Skeletal muscle tissue (tissue), 3 donors: ENCODE measurements at regions not wholly inside any gene's neighbourhood (a gene's known extent, or its start where the extent isn't known, plus 50 kb on each side); places are given as distances from the start of the nearest gene placed in this dataset.

Source experiments
- H3K27ac ChIP-seq: one replicate; pipeline ENCODE4 v1.7.0; 2013; ENCODE audit warnings: mild to moderate bottlenecking, low read depth, low read length, inconsistent platforms
- H3K27me3 ChIP-seq, 3 donors: one replicate each; pipeline ENCODE4 v1.7.0; 2013; ENCODE audit warnings: low read length in 3 of 3; ENCODE audit not compliant: control insufficient read depth in 3 of 3, insufficient read depth in 3 of 3
- H3K36me3 ChIP-seq, 3 donors: one replicate each; pipeline ENCODE4 v1.7.0; 2013; ENCODE audit warnings: low read length in 3 of 3; ENCODE audit not compliant: control insufficient read depth in 3 of 3, insufficient read depth in 3 of 3
- H3K4me1 ChIP-seq, 3 donors: one replicate each; pipeline ENCODE4 v1.7.0; 2013; ENCODE audit warnings: low read length in 3 of 3, mild to moderate bottlenecking in 3 of 3; ENCODE audit not compliant: control insufficient read depth in 3 of 3, insufficient read depth in 3 of 3
- H3K4me3 ChIP-seq, 3 donors: one replicate each; pipeline ENCODE4 v1.7.0; 2013; ENCODE audit warnings: low read length in 3 of 3
- H3K9ac ChIP-seq, 3 donors: one replicate each; pipeline ENCODE4 v1.7.0; 2013; ENCODE audit warnings: low read length in 3 of 3, mild to moderate bottlenecking in 3 of 3, moderate library complexity in 2 of 3, low read depth in 1 of 3
- H3K9me3 ChIP-seq, 3 donors: one replicate each; pipeline ENCODE4 v1.7.0; 2013; ENCODE audit warnings: low read length in 3 of 3; ENCODE audit not compliant: control insufficient read depth in 3 of 3
- donor health status: Osteomylitis.

GRCh38 chr4:189367832-189368231 is 572.8 kb upstream of the FRG1 start:
- H3K9ac ChIP-seq = no peak overlapping the region
- H3K4me1 ChIP-seq = no peaks in the 10 kb centered on the region
- H3K27me3 ChIP-seq = peaks cover 0 to 5% (median 0%) of the 10 kb centered on the region in 3 donors
- H3K4me3 ChIP-seq = no peak overlapping the region
- no peak overlapping the region for H3K27ac ChIP-seq
- no peaks in the 10 kb centered on the region for H3K36me3 ChIP-seq
- peaks cover 0 to 3% (median 0%) of the 10 kb centered on the region in 3 donors for H3K9me3 ChIP-seq

- peaks cover 0 to 6% (median 0%) of the 10 kb centered on the region in 3 donors for H3K9me3 ChIP-seq
- no peak overlapping the region for H3K9ac ChIP-seq
- peaks cover 0 to 9% (median 3%) of the 10 kb centered on the region in 3 donors for H3K27me3 ChIP-seq
- no peak overlapping the region for H3K27ac ChIP-seq
- no peaks in the 10 kb centered on the region for H3K36me3 ChIP-seq
- no peaks in the 10 kb centered on the region for H3K4me1 ChIP-seq
- H3K4me3 ChIP-seq = no peak overlapping the region
Observed at GRCh38 chr4:189374176-189374575, 566.5 kb upstream of the FRG1 start.

DNA sequence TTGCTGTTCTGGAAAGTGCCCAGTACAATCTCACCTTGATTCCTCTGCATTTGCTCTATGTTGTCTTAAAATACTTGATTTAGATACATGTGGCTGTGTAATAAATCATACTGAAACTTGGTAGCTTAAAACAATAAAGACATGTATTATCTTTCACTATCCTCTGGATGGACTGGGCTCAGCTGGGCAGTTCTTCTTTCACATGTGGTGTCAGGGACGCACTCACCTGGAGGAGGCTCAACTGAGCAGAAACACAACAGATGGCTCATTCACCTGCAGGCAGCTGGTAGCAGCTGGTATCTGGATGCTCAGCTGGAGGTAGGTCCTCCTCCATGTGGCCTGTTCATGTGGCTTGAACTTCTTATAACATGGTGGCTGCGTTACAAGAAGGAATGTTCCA is 563.8 kb upstream of the FRG1 start:
- Histone ChIP-seq H3K9ac (no peak overlapping the region), H3K27me3 (peaks cover 0 to 4% (median 3%) of the 10 kb centered on the region in 3 donors), H3K27ac (no peak overlapping the region), H3K9me3 (peaks cover 0 to 3% (median 0%) of the 10 kb centered on the region in 3 donors), H3K36me3 (no peaks in the 10 kb centered on the region), H3K4me1 (no peaks in the 10 kb centered on the region), H3K4me3 (no peak overlapping the region)

GRCh38 chr4:189377569-189377968 is 563.1 kb upstream of the FRG1 start:
- Histone ChIP-seq H3K9me3 (peaks cover 0 to 3% (median 0%) of the 10 kb centered on the region in 3 donors), H3K9ac (no peak overlapping the region), H3K27me3 (peaks cover 0 to 4% (median 3%) of the 10 kb centered on the region in 3 donors), H3K27ac (no peak overlapping the region), H3K4me3 (no peak overlapping the region), H3K4me1 (no peaks in the 10 kb centered on the region), H3K36me3 (no peaks in the 10 kb centered on the region)

DNA sequence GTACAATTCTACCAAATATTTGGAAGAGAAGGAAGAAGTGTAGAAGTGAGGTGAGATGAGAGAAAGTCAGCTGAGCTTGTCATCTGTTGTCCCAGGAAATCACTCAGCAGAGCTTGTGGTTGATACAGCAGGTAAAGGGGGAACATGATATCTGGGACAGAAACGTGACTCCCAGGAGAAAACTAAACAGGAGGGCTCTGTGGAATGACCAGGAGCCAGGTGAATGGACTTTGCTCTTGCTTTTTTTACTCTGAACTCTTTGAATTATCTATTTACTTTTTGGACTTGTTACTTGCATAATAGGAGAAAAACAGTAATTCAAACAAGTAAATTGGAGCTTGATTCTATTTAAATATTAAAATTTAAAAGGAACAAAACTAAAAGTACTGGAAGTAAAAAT is 555.6 kb upstream of the FRG1 start:
- no peaks in the 10 kb centered on the region for H3K9me3 ChIP-seq
- H3K9ac ChIP-seq = no peak overlapping the region
- H3K27ac ChIP-seq = no peak overlapping the region
- no peaks in the 10 kb centered on the region for H3K27me3 ChIP-seq
- no peak overlapping the region for H3K4me3 ChIP-seq
- H3K36me3 ChIP-seq = no peaks in the 10 kb centered on the region
- no peaks in the 10 kb centered on the region for H3K4me1 ChIP-seq

GRCh38 chr4:189385579-189385978 is 555.1 kb upstream of the FRG1 start:
- Histone ChIP-seq H3K36me3 (no peaks in the 10 kb centered on the region), H3K4me3 (no peak overlapping the region), H3K9ac (no peak overlapping the region), H3K27me3 (no peaks in the 10 kb centered on the region), H3K27ac (no peak overlapping the region), H3K4me1 (no peaks in the 10 kb centered on the region), H3K9me3 (no peaks in the 10 kb centered on the region)

GRCh38 chr4:189396435-189396834 is 544.2 kb upstream of the FRG1 start:
- no peaks in the 10 kb centered on the region for H3K36me3 ChIP-seq
- H3K9me3 ChIP-seq = no peaks in the 10 kb centered on the region
- H3K27me3 ChIP-seq = no peaks in the 10 kb centered on the region
- H3K4me1 ChIP-seq = no peaks in the 10 kb centered on the region
- no peak overlapping the region for H3K4me3 ChIP-seq
- no peak overlapping the region for H3K9ac ChIP-seq
- no peak overlapping the region for H3K27ac ChIP-seq

- no peak overlapping the region for H3K9ac ChIP-seq
Observed at GRCh38 chr4:189404271-189404670, 536.4 kb upstream of the FRG1 start.

GRCh38 chr4:189409158-189409557 is 531.5 kb upstream of the FRG1 start:
- Histone ChIP-seq H3K4me1 (no peaks in the 10 kb centered on the region), H3K27me3 (no peaks in the 10 kb centered on the region), H3K36me3 (no peaks in the 10 kb centered on the region), H3K9me3 (peaks cover 0 to 2% (median 0%) of the 10 kb centered on the region in 3 donors), H3K4me3 (no peak overlapping the region), H3K27ac (no peak overlapping the region), H3K9ac (no peak overlapping the region)

More at GRCh38 chr4:189404271-189404670, 536.4 kb upstream of the FRG1 start:
- Histone ChIP-seq H3K9me3 (no peaks in the 10 kb centered on the region), H3K4me3 (no peak overlapping the region), H3K36me3 (no peaks in the 10 kb centered on the region), H3K27me3 (no peaks in the 10 kb centered on the region), H3K27ac (no peak overlapping the region), H3K4me1 (no peaks in the 10 kb centered on the region)

DNA sequence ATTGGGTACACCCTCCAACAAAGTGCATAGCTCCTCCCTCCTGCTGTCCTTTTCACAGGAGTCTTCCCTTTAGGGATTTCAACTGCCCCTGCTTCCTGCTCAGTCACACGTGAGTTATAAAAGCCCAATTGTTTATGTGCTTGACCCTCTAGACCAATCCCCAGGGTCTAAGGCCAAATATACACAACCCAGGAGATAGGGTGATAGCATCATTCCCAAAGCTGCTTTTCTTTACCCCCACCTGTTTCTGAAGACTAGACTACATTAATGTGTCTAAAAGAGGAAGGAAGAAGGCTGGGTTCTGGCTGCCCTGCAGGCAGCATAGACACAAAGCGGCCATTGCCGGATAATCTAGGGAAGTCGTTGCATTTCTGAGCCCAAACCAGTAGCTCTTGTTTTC is 526.7 kb upstream of the FRG1 start:
- Histone ChIP-seq H3K27ac (no peak overlapping the region), H3K4me3 (no peak overlapping the region), H3K36me3 (no peaks in the 10 kb centered on the region), H3K9ac (no peak overlapping the region), H3K4me1 (no peaks in the 10 kb centered on the region), H3K9me3 (peaks cover 0 to 2% (median 0%) of the 10 kb centered on the region in 3 donors), H3K27me3 (peaks cover 0 to under 1% (median 0%) of the 10 kb centered on the region in 3 donors)

- H3K27ac ChIP-seq = no peak overlapping the region
- no peaks in the 10 kb centered on the region for H3K36me3 ChIP-seq
- H3K4me3 ChIP-seq = no peak overlapping the region
- H3K9ac ChIP-seq = no peak overlapping the region
- H3K9me3 ChIP-seq = peaks cover 0 to 2% (median 0%) of the 10 kb centered on the region in 3 donors
- peaks cover 0 to 2% (median 0%) of the 10 kb centered on the region in 3 donors for H3K27me3 ChIP-seq
- H3K4me1 ChIP-seq = no peaks in the 10 kb centered on the region
Observed at GRCh38 chr4:189420572-189420971, 520.1 kb upstream of the FRG1 start.
